Activated B cell treated with CpG ODN at 0.5 μM for 24 hours (primary cell): ENCODE measurements at regions not wholly inside any gene's neighbourhood (a gene's known extent, or its start where the extent isn't known, plus 50 kb on each side); places are given as distances from the start of the nearest gene placed in this dataset.

ENCODE experiments used
- ATAC-seq: fragments of 200-7000 bp; cut with Tn5 transposase; one replicate; pipeline ENCODE4 v1.10.0; 2021; ENCODE audit warnings: low read depth, mild to moderate bottlenecking, moderate library complexity
- CTCF ChIA-PET: fragments of 350-600 bp; sonication (Branson Sonifier 250); formaldehyde crosslinking; loops from one replicate; lab custom pipeline; 2021; ENCODE audit warnings: antibody characterized with exemption; lab: Charles Lee
- POLR2A ChIA-PET: fragments of 350-600 bp; sonication (Branson Sonifier 250); formaldehyde crosslinking; loops from one replicate; lab custom pipeline; 2021; ENCODE audit warnings: antibody characterized with exemption; lab: Charles Lee
- DNase-seq: peaks from one replicate; pipeline ENCODE4 v3.0.0; 2022
- H3K27ac Mint-ChIP-seq: one replicate; pipeline ENCODE4 v1.8.0; 2020; ENCODE audit warnings: mixed read lengths
- H3K27me3 Mint-ChIP-seq: one replicate; pipeline ENCODE4 v1.8.0; 2021; ENCODE audit warnings: mixed read lengths
- H3K36me3 Mint-ChIP-seq: one replicate; pipeline ENCODE4 v1.8.0; 2021; ENCODE audit warnings: low read depth, mixed read lengths
- H3K4me1 Mint-ChIP-seq: one replicate; pipeline ENCODE4 v1.8.0; 2021; ENCODE audit warnings: mixed read lengths
- H3K4me3 Mint-ChIP-seq: one replicate; pipeline ENCODE4 v1.8.0; 2020; ENCODE audit warnings: mild to moderate bottlenecking, mixed read lengths
- H3K9me3 Mint-ChIP-seq: one replicate; pipeline ENCODE4 v1.8.0; 2020; ENCODE audit warnings: mixed read lengths
- CTCF ChIP-seq: fragments of 200-600 bp; IDR thresholded peaks from one replicate; pipeline ENCODE4 v1.8.0; 2022; ENCODE audit warnings: antibody characterized with exemption, mild to moderate bottlenecking
- intact Hi-C: fragments of 100-400 bp; cut with micrococcal nuclease; formaldehyde crosslinking; loops from one replicate; pipeline ENCODE4 v1.15.1; 2024

GRCh38 chr1:170460001-170460400, 72.0 kb upstream of the GORAB start:
- H3K4me1 Mint-ChIP-seq: no peaks in the 10 kb centered on the region
- H3K27ac Mint-ChIP-seq: no peak overlapping the region
- peaks cover 5% of the 10 kb centered on the region for H3K9me3 Mint-ChIP-seq
- peaks cover 3% of the 10 kb centered on the region for H3K27me3 Mint-ChIP-seq
- no peak for DNase-seq
- ChIA-PET POLR2A (no interaction called here), CTCF (no interaction called here)
- no peak for TF ChIP-seq CTCF
- no peak overlapping the region for H3K4me3 Mint-ChIP-seq
- H3K36me3 Mint-ChIP-seq: no peaks in the 10 kb centered on the region
- intact Hi-C loops: no loop called here
- no peak for ATAC-seq

GRCh38 chr1:170460414-170461155, 71.4 kb upstream of the GORAB start:
- DNase-seq: no peak
- Mint-ChIP-seq H3K27me3 (peaks cover 3% of the 10 kb centered on the region), H3K27ac (no peak overlapping the region), H3K4me3 (no peak overlapping the region), H3K4me1 (no peaks in the 10 kb centered on the region), H3K9me3 (peaks cover 4% of the 10 kb centered on the region), H3K36me3 (no peaks in the 10 kb centered on the region)
- no peak for TF ChIP-seq CTCF
- ChIA-PET POLR2A (no interaction called here), CTCF (no interaction called here)
- intact Hi-C loops: no loop called here
- no peak for ATAC-seq

GRCh38 chr1:170461291-170461747, 70.6 kb upstream of the GORAB start:
- no peak for ATAC-seq
- no peak for DNase-seq
- intact Hi-C loops: no loop called here
- Mint-ChIP-seq H3K27ac (no peak overlapping the region), H3K36me3 (no peaks in the 10 kb centered on the region), H3K27me3 (peaks cover 3% of the 10 kb centered on the region), H3K4me1 (no peaks in the 10 kb centered on the region), H3K9me3 (peaks cover 4% of the 10 kb centered on the region), H3K4me3 (no peak overlapping the region)
- ChIA-PET POLR2A (no interaction called here), CTCF (no interaction called here)
- TF ChIP-seq CTCF: no peak

GRCh38 chr1:170461762-170462384, 70.1 kb upstream of the GORAB start:
- DNase-seq (no peak), ATAC-seq (no peak)
- H3K4me3 Mint-ChIP-seq: no peak overlapping the region
- POLR2A ChIA-PET: no interaction called here
- H3K4me1 Mint-ChIP-seq: no peaks in the 10 kb centered on the region
- H3K36me3 Mint-ChIP-seq: no peaks in the 10 kb centered on the region
- H3K27ac Mint-ChIP-seq: no peak overlapping the region
- intact Hi-C loops: no loop called here
- no peak for TF ChIP-seq CTCF
- CTCF ChIA-PET: no interaction called here
- peaks cover 4% of the 10 kb centered on the region for H3K9me3 Mint-ChIP-seq
- H3K27me3 Mint-ChIP-seq: peaks cover 4% of the 10 kb centered on the region

GRCh38 chr1:170470121-170470520, 61.8 kb upstream of the GORAB start:
- POLR2A ChIA-PET: no interaction called here
- H3K27me3 Mint-ChIP-seq: peaks cover 2% of the 10 kb centered on the region
- intact Hi-C loops: no loop called here
- H3K36me3 Mint-ChIP-seq: no peaks in the 10 kb centered on the region
- no peak overlapping the region for H3K27ac Mint-ChIP-seq
- ATAC-seq (no peak), DNase-seq (no peak)
- no peak for TF ChIP-seq CTCF
- CTCF ChIA-PET: no interaction called here
- no peak overlapping the region for H3K4me3 Mint-ChIP-seq
- peaks cover 2% of the 10 kb centered on the region for H3K9me3 Mint-ChIP-seq
- no peaks in the 10 kb centered on the region for H3K4me1 Mint-ChIP-seq
